ENCODE measurements at regions not wholly inside any gene's neighbourhood (a gene's known extent, or its start where the extent isn't known, plus 50 kb on each side); places are given as distances from the start of the nearest gene placed in this dataset.

DNA sequence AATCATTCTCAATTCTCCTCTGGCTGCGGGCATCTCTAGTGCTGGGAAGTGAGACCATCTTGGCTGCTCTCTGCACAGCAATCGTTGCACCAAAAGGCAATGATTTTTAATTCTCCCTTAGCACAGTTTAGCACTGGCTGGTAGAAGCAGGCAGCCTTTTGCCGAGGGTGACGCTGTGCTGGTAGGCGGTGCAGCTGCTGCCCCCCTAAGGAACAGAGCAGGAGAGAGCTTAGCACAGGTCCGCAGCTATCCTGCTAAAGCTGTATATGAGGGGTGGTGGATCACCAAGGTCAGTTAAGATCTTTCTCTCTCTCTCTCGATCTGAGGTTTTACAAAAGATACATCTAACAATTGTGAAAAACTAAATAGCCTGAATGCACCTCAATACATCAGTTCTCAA, 390.1 kb downstream of the GATA3 start:
- DNase-seq (ENCODE audit: low read depth) = peak; percentile 22
- no peak overlapping the region for H3K4me3 ChIP-seq (ENCODE audit: low read depth, low read length)
- TF ChIP-seq, protein P1, sequence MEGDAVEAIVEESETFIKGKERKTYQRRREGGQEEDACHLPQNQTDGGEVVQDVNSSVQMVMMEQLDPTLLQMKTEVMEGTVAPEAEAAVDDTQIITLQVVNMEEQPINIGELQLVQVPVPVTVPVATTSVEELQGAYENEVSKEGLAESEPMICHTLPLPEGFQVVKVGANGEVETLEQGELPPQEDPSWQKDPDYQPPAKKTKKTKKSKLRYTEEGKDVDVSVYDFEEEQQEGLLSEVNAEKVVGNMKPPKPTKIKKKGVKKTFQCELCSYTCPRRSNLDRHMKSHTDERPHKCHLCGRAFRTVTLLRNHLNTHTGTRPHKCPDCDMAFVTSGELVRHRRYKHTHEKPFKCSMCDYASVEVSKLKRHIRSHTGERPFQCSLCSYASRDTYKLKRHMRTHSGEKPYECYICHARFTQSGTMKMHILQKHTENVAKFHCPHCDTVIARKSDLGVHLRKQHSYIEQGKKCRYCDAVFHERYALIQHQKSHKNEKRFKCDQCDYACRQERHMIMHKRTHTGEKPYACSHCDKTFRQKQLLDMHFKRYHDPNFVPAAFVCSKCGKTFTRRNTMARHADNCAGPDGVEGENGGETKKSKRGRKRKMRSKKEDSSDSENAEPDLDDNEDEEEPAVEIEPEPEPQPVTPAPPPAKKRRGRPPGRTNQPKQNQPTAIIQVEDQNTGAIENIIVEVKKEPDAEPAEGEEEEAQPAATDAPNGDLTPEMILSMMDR (IDR thresholded peaks at IDR 0.05; ENCODE audit: insufficient read depth, low read depth, low read length) = peak; percentile 36

DNA sequence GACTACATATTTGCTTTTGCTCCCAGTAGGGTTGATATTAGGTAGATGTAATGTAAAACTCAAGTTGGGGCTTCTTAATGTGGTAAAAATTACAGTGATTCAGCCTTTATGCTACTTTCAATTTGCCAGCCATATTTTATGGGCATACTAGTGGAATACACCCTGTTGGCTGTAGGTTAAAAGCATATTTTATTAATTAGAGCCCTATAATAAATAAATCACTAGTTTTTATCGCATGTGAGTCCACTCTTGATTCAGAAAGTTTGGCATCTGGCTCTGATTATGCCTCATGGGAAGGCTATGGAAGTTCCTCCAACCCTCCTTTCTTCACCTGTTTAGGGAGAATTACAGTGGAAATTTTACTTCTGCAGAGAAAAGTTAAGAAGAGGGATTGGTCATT, 390.9 kb downstream of the GATA3 start:
- no peak for DNase-seq (ENCODE audit: low read depth)
- TF ChIP-seq, protein P1 (IDR thresholded peaks at IDR 0.05; ENCODE audit: insufficient read depth, low read depth, low read length) = no peak
- H3K4me3 ChIP-seq (ENCODE audit: low read depth, low read length) = no peak overlapping the region

DNA sequence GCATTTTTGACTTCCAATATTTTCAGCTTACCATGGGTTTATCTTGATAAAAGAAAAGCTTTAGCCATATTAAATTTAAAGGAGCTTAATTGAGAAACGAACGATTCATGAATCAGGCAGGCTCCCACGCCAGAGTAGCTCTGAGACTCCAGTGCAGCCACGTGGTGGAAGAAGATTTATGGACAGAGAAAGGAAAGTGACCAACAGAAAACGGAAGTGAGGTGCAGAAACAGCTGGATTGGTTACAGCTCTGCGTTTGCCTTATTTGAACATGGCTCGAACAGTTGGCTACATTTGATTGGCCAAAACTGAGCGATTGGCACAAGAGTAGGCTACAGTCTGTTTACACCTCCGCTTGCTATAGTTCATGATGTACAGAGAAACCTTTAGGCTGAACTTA, 395.4 kb downstream of the GATA3 start:
- TF ChIP-seq, protein P1 (IDR thresholded peaks at IDR 0.05; ENCODE audit: insufficient read depth, low read depth, low read length) = no peak
- H3K4me3 ChIP-seq (ENCODE audit: low read depth, low read length) = no peak overlapping the region

DNA sequence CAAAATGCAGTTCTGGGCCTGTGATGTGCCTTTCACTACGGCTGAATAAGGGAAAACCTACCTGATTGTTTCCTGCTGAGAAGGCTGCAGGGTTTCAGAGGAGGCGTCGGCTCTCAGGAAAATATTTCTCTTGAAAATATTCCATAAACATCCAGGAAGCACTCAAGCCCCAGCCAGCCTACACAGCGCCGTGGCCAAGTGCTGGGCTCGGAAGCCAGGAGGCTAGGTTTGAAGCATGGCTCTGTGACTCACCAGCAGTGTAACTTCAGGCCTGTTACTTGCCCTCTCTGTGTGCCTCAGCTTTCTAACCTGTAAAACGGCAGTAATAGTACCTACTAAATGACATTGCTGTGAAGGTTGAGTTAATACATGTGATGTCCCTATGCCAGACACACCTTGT, 399.1 kb downstream of the GATA3 start:
- TF ChIP-seq, protein P1 (IDR thresholded peaks at IDR 0.05; ENCODE audit: insufficient read depth, low read depth, low read length) = no peak
- H3K4me3 ChIP-seq (ENCODE audit: low read depth, low read length) = no peak overlapping the region
- no peak for DNase-seq (ENCODE audit: low read depth)

More for the DNA sequence above, 395.4 kb downstream of the GATA3 start:
- no peak for DNase-seq (ENCODE audit: low read depth)

DNA sequence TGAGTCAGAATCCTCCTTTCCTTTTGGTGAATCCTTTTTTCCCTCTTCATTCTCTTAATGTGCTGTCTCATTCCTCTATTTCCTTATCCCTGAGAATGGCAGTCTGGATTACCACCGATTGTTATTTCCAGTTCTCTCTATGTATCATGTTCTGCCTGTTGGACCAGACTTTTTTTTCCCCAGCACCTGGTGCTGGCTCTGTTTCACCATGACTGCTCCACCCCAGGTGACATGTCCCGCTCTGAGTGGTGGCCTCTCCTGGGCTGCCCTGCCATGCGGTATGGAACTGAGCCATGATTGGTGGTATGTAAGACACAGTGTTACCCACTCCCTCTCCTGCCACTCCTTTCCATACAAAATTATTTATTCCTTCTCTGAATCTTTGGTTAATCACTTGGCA, 399.9 kb downstream of the GATA3 start:
- no peak overlapping the region for H3K4me3 ChIP-seq (ENCODE audit: low read depth, low read length)
- DNase-seq (ENCODE audit: low read depth) = no peak
- TF ChIP-seq, protein P1 (IDR thresholded peaks at IDR 0.05; ENCODE audit: insufficient read depth, low read depth, low read length) = no peak

DNA sequence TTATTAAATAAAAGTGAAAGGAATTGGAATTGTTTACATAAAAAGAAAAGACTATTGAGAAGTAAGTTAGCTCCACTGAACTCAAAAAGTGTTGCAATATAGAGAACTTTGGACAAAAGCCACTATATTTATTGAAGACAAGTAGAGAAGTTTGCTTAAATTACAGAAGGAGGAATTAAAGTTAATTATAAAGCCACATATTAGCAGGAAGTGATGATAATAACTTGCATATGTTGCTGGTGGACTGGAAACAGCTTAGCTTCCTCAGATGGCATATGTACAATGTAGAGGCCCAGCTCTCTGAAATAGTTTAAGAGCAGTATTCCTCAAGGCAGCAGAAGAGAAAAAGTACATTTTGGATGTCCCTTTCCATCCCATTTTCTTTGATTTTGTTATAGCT, 400.7 kb downstream of the GATA3 start:
- no peak overlapping the region for H3K4me3 ChIP-seq (ENCODE audit: low read depth, low read length)
- DNase-seq (ENCODE audit: low read depth) = no peak
- TF ChIP-seq, protein P1 (IDR thresholded peaks at IDR 0.05; ENCODE audit: insufficient read depth, low read depth, low read length) = no peak

DNA sequence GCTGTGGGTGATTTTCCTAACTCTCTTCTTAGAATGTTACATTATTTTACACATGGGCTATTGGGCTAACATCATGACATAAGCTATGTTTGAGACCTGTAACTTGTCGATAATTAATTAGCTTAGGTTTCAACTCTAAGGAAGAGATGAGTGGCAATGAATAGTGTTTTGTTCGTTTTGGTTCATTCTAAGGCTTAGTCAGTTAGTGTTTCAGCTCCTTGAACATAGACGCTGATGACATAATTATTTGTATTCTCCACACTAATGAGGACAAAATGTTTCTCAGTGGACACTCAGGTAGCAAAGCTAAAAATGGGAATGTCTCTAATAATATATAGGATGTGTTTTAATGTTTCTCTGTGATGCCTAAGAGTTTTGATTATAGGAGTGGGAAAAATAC, 401.9 kb downstream of the GATA3 start:
- H3K4me3 ChIP-seq (ENCODE audit: low read depth, low read length) = no peak overlapping the region
- TF ChIP-seq, protein P1 (IDR thresholded peaks at IDR 0.05; ENCODE audit: insufficient read depth, low read depth, low read length) = no peak
- no peak for DNase-seq (ENCODE audit: low read depth)
